Trophoblast cell (in vitro differentiated cells and primary cell): ENCODE measurements at regions not wholly inside any gene's neighbourhood (a gene's known extent, or its start where the extent isn't known, plus 50 kb on each side); places are given as distances from the start of the nearest gene placed in this dataset.

Source experiments
- DNase-seq, 2 donors: peaks; one replicate each; pipeline ENCODE4 v3.0.0-alpha.2; 2016
- H2AFZ ChIP-seq: 2 replicates; pipeline ENCODE4 v1.6.1; 2013; ENCODE audit warnings: low read length, moderate library complexity, mild to moderate bottlenecking; ENCODE audit not compliant: insufficient read depth, poor library complexity
- H2AK5ac ChIP-seq: 2 replicates; pipeline ENCODE4 v1.6.1; 2013; ENCODE audit warnings: mild to moderate bottlenecking, low read length
- H2BK120ac ChIP-seq: 2 replicates; pipeline ENCODE4 v1.6.1; 2013; ENCODE audit warnings: low read length, mild to moderate bottlenecking, moderate library complexity; ENCODE audit not compliant: insufficient read depth, poor library complexity
- H2BK12ac ChIP-seq: 2 replicates; pipeline ENCODE4 v1.6.1; 2013; ENCODE audit warnings: mild to moderate bottlenecking, low read length, moderate library complexity
- H2BK5ac ChIP-seq: 2 replicates; pipeline ENCODE4 v1.6.1; 2013; ENCODE audit warnings: low read length, low read depth, moderate library complexity, mild to moderate bottlenecking; ENCODE audit not compliant: poor library complexity
- H3K14ac ChIP-seq: 2 replicates; pipeline ENCODE4 v1.6.1; 2013; ENCODE audit warnings: mild to moderate bottlenecking, low read length
- H3K18ac ChIP-seq: 2 replicates; pipeline ENCODE4 v1.6.1; 2013; ENCODE audit warnings: mild to moderate bottlenecking, low read length
- H3K23ac ChIP-seq: 2 replicates; pipeline ENCODE4 v1.6.1; 2013; ENCODE audit warnings: low read length
- H3K27ac ChIP-seq: 2 replicates; pipeline ENCODE4 v1.5.1; 2013; ENCODE audit warnings: low read depth, mild to moderate bottlenecking, inconsistent platforms, low read length, moderate library complexity
- H3K27me3 ChIP-seq: 2 replicates; pipeline ENCODE4 v1.6.1; 2013; ENCODE audit warnings: inconsistent platforms, mild to moderate bottlenecking, low read length, moderate library complexity; ENCODE audit not compliant: insufficient read depth
- H3K36me3 ChIP-seq, 2 experiments: 1 replicate in 1 of 2; 2 replicates in 1 of 2; pipeline ENCODE4 v1.6.1; 2013; ENCODE audit warnings: low read length in 2 of 2, mild to moderate bottlenecking in 2 of 2, moderate library complexity in 1 of 2; ENCODE audit not compliant: insufficient read depth in 2 of 2, control insufficient read depth in 1 of 2
- H3K4ac ChIP-seq: 2 replicates; pipeline ENCODE4 v1.6.1; 2013; ENCODE audit warnings: low read depth, mild to moderate bottlenecking, low read length, moderate library complexity
- H3K4me1 ChIP-seq, 2 experiments: 1 replicate in 1 of 2; 2 replicates in 1 of 2; pipeline ENCODE4 v1.6.1; 2013; ENCODE audit warnings: low read length in 2 of 2, mild to moderate bottlenecking in 2 of 2, moderate library complexity in 1 of 2; ENCODE audit not compliant: insufficient read depth in 2 of 2, control insufficient read depth in 1 of 2
- H3K4me2 ChIP-seq: 2 replicates; pipeline ENCODE4 v1.6.1; 2013; ENCODE audit warnings: inconsistent platforms, mild to moderate bottlenecking, low read length, moderate library complexity
- H3K4me3 ChIP-seq: 2 replicates; pipeline ENCODE4 v1.5.1; 2013; ENCODE audit warnings: mild to moderate bottlenecking, low read depth, low read length, inconsistent platforms
- H3K79me1 ChIP-seq: one replicate; pipeline ENCODE4 v1.6.1; 2013; ENCODE audit warnings: low read length
- H3K79me2 ChIP-seq: 2 replicates; pipeline ENCODE4 v1.6.1; 2013; ENCODE audit warnings: low read length, mild to moderate bottlenecking; ENCODE audit not compliant: control insufficient read depth, insufficient read depth, poor library complexity
- H3K9ac ChIP-seq: 2 replicates; pipeline ENCODE4 v1.6.1; 2013; ENCODE audit warnings: mild to moderate bottlenecking, low read length
- H3K9me3 ChIP-seq: 2 replicates; pipeline ENCODE4 v1.6.1; 2013; ENCODE audit warnings: low read depth, mild to moderate bottlenecking, control low read depth, inconsistent platforms, low read length; ENCODE audit not compliant: insufficient read depth
- H4K12ac ChIP-seq: 2 replicates; pipeline ENCODE4 v1.6.1; 2013; ENCODE audit warnings: low read depth, mild to moderate bottlenecking, low read length, moderate library complexity
- H4K8ac ChIP-seq: 2 replicates; pipeline ENCODE4 v1.6.1; 2013; ENCODE audit warnings: low read depth, mild to moderate bottlenecking, low read length, moderate library complexity
- H4K91ac ChIP-seq: one replicate; pipeline ENCODE4 v1.6.1; 2013; ENCODE audit warnings: low read depth, mild to moderate bottlenecking, low read length, moderate library complexity
- WGBS: extraction: QIAGEN DNeasy Blood & Tissue Kit; methylation state at CpG from one replicate; pipeline ENCODE4 v1.1.7; 2013; ENCODE audit warnings: missing lambda C conversion rate; ENCODE audit not compliant: insufficient read length, insufficient coverage; ENCODE audit errors: extremely low coverage; 5-methylcytosine and 5-hydroxymethylcytosine counted together

GRCh38 chr17:77847221-77848085, 111.0 kb upstream of the TNRC6C start:
- WGBS, result no CpG with 5 or more reads among the region's 20 CpGs
- no peak overlapping the region for H3K4me3 ChIP-seq
- H3K27me3 ChIP-seq, result no peaks in the 10 kb centered on the region

GRCh38 chr17:77848257-77848656, 110.2 kb upstream of the TNRC6C start:
- H3K14ac ChIP-seq, result no peak overlapping the region
- H3K27ac ChIP-seq, result no peak overlapping the region
- H3K4ac ChIP-seq, result no peak overlapping the region
- no peak overlapping the region for H2BK120ac ChIP-seq
- no peak overlapping the region for H2AK5ac ChIP-seq
- H3K27me3 ChIP-seq, result no peaks in the 10 kb centered on the region
- no peaks in the 10 kb centered on the region for H3K79me1 ChIP-seq
- no peak for DNase-seq
- H3K23ac ChIP-seq, result no peak overlapping the region
- H3K9ac ChIP-seq, result no peak overlapping the region
- WGBS, result no CpG with 5 or more reads among the region's 12 CpGs
- no peaks in the 10 kb centered on the region for H3K4me1 ChIP-seq
- H2BK5ac ChIP-seq, result no peak overlapping the region
- H3K18ac ChIP-seq, result no peak overlapping the region
- no peaks in the 10 kb centered on the region for H3K36me3 ChIP-seq
- H4K91ac ChIP-seq, result no peak overlapping the region
- H4K12ac ChIP-seq, result no peak overlapping the region
- peaks cover 7% of the 10 kb centered on the region for H3K9me3 ChIP-seq
- no peak overlapping the region for H3K4me3 ChIP-seq
- no peak overlapping the region for H4K8ac ChIP-seq
- H2BK12ac ChIP-seq, result no peak overlapping the region
- no peaks in the 10 kb centered on the region for H3K79me2 ChIP-seq
- H3K4me2 ChIP-seq, result no peak overlapping the region
- no peak overlapping the region for H2AFZ ChIP-seq

More at GRCh38 chr17:77847221-77848085, 111.0 kb upstream of the TNRC6C start:
- H2BK5ac ChIP-seq, result no peak overlapping the region
- H3K4me1 ChIP-seq, result no peaks in the 10 kb centered on the region
- no peak overlapping the region for H3K23ac ChIP-seq
- no peak overlapping the region for H4K8ac ChIP-seq
- no peak overlapping the region for H3K18ac ChIP-seq
- no peak overlapping the region for H4K12ac ChIP-seq
- H3K14ac ChIP-seq, result no peak overlapping the region
- no peak overlapping the region for H2BK12ac ChIP-seq
- H2AK5ac ChIP-seq, result no peak overlapping the region
- H4K91ac ChIP-seq, result no peak overlapping the region
- H3K9me3 ChIP-seq, result peaks cover 7% of the 10 kb centered on the region
- no peak overlapping the region for H2BK120ac ChIP-seq
- no peak overlapping the region for H3K4me2 ChIP-seq
- no peak overlapping the region for H3K4ac ChIP-seq
- H3K9ac ChIP-seq, result no peak overlapping the region
- no peak overlapping the region for H2AFZ ChIP-seq
- no peak overlapping the region for H3K27ac ChIP-seq
- H3K36me3 ChIP-seq, result no peaks in the 10 kb centered on the region
- no peaks in the 10 kb centered on the region for H3K79me2 ChIP-seq
- no peak for DNase-seq
- no peaks in the 10 kb centered on the region for H3K79me1 ChIP-seq

- WGBS, result no CpG with 5 or more reads among the region's 6 CpGs
- H3K4me1 ChIP-seq, result no peaks in the 10 kb centered on the region
- no peak for DNase-seq
Observed at GRCh38 chr17:77849239-77849638, 109.3 kb upstream of the TNRC6C start.

GRCh38 chr17:77851921-77852320, 106.6 kb upstream of the TNRC6C start:
- H3K27me3 ChIP-seq, result no peaks in the 10 kb centered on the region
- H2BK120ac ChIP-seq, result no peak overlapping the region
- H3K18ac ChIP-seq, result no peak overlapping the region
- no peak overlapping the region for H3K27ac ChIP-seq
- H3K79me2 ChIP-seq, result no peaks in the 10 kb centered on the region
- no peaks in the 10 kb centered on the region for H3K36me3 ChIP-seq
- H4K8ac ChIP-seq, result no peak overlapping the region
- H3K4me2 ChIP-seq, result no peak overlapping the region
- DNase-seq, result no peak
- H3K9ac ChIP-seq, result no peak overlapping the region
- H2BK12ac ChIP-seq, result no peak overlapping the region
- H4K91ac ChIP-seq, result no peak overlapping the region
- H3K4me3 ChIP-seq, result peak overlapping the region; percentile 27
- peak overlapping the region; percentile 18 for H3K23ac ChIP-seq
- H3K4ac ChIP-seq, result no peak overlapping the region
- H3K14ac ChIP-seq, result no peak overlapping the region
- peaks cover 7% of the 10 kb centered on the region for H3K9me3 ChIP-seq
- H3K4me1 ChIP-seq, result no peaks in the 10 kb centered on the region
- H2AFZ ChIP-seq, result no peak overlapping the region
- no peak overlapping the region for H4K12ac ChIP-seq
- no peak overlapping the region for H2AK5ac ChIP-seq
- H3K79me1 ChIP-seq, result no peaks in the 10 kb centered on the region
- WGBS, result no CpG with 5 or more reads among the region's 5 CpGs
- H2BK5ac ChIP-seq, result no peak overlapping the region

More at GRCh38 chr17:77849239-77849638, 109.3 kb upstream of the TNRC6C start:
- Histone ChIP-seq H3K9ac (no peak overlapping the region), H3K4me3 (no peak overlapping the region), H3K4me2 (no peak overlapping the region), H3K36me3 (no peaks in the 10 kb centered on the region), H2BK12ac (no peak overlapping the region), H4K91ac (no peak overlapping the region), H2AK5ac (no peak overlapping the region), H3K27me3 (no peaks in the 10 kb centered on the region), H3K79me1 (no peaks in the 10 kb centered on the region), H3K79me2 (no peaks in the 10 kb centered on the region), H3K9me3 (peaks cover 7% of the 10 kb centered on the region), H3K23ac (no peak overlapping the region), H2BK120ac (no peak overlapping the region), H3K18ac (no peak overlapping the region), H3K14ac (no peak overlapping the region), H3K27ac (no peak overlapping the region), H4K8ac (no peak overlapping the region), H4K12ac (no peak overlapping the region), H2AFZ (no peak overlapping the region), H3K4ac (no peak overlapping the region), H2BK5ac (no peak overlapping the region)
